ENCODE measurements at regions not wholly inside any gene's neighbourhood (a gene's known extent, or its start where the extent isn't known, plus 50 kb on each side); places are given as distances from the start of the nearest gene placed in this dataset.
"Not testable (repeated sequence)": the region's sequence is repeated elsewhere in the genome, so short reads cannot be mapped to it uniquely, and the experiment has no call there.

DNA sequence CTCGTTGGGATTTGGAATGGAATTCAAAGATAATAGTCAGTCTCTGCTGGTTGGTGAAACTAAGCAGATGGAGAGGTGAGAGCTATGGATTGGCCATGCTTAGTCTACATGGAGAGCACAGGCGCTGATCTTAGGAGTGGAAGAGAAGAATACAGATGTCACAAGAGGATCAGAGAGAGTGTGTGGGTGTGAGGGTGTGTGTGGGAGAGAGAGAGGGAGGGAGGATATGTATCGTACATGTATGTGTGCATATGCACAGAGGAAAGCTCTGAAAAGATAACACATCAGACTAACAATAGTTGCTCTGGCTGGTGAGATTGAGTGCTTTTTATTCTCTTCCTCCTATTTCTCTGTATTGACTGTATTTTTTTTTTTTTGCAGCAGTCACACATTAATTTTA is 686.2 kb upstream of the TBX3 start:
- no peak for DNase-seq (ENCODE audit: low spot score)

GRCh38 chr12:115366277-115366676 is 682.3 kb upstream of the TBX3 start:
- DNase-seq (ENCODE audit: low spot score): not testable (repeated sequence)

DNA sequence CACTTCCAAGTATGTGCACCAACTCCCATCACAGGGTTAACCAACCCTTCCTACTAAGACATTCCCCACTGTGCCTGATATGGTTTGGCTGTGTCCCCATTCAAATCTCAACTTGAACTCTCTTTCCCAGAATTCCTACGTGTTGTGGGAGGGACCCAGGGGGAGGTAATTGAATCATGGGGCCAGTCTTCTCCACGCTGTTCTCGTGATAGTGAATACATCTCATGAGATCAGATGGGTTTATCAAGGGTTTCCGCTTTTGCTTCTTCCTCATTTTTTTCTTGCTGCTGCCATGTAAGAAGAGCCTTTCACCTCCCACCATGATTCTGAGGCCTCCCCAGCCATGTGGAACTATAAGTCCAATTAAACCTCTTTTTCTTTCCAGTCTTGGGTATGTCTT is 681.8 kb upstream of the TBX3 start:
- not testable (repeated sequence) for DNase-seq (ENCODE audit: low spot score)

DNA sequence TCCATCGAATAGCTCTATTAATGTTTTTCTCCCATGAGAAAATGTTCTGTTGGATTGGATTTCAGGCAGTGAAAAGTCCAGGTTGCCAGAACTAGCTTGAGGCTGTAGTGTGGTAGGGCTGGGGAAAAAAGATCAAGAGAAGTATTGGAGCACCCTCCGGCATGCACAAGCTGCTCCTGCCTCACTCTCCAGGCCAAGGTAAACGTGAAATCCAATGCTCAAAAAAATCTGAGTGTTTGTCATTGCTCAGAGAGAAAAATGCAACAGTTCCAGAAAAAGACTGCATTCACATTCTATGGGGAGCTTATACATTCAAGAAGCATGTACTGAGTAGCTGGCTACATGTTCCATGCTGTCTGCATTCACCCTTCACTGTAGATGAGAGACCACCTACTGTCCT is 680.9 kb upstream of the TBX3 start:
- no peak for DNase-seq (ENCODE audit: low spot score)

DNA sequence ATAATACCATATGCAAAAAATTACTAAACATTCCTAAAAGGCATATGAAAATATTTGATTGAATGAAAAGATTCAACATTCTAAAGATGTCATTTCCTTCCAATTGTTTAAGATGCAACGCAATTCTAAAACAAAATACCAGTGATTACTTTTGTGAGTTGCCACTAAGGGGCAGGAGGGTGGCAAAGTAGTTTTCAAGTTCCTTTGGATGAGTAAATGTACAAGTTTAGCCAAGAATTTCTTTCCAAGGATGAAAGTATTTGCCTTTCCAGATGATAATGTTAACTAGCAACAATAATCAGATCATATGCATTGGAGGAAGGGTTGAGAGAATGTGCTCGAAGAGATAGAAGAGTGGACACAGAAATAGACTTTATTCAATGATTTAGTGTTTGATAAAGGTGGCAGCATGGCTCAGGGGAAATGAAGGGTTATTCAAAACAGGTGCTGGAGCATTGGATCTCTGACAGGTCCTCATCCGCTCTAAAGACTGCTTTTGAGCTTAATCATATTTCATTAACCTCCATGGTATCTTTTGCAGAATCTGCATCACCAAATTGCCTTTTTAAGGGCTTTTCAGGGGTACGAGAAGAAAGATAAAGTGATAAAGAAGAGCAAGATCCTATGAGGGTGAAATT is 678.5 kb upstream of the TBX3 start:
- DNase-seq (ENCODE audit: low spot score): no peak

GRCh38 chr12:115357681-115358080 is 673.7 kb upstream of the TBX3 start:
- no peak for DNase-seq (ENCODE audit: low spot score)

DNA sequence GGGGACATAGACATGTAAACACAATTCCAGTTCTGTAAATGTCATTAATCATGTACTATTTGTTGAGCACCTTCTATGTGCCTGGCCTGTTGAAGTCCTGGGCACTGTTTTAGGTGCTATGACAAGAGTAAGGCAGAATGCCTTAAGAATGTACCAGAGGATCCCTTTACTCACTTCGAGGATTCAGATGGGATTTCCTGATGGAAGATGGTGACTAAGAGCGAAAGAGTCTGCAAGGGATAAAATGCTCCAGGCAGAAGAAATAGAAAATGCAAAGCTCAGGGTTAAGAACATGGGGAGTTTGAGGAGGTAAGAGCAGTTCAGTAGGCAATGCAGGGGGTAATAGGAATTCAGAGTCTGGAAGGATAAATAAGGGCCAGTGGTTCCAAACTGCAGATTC is 671.3 kb upstream of the TBX3 start:
- no peak for DNase-seq (ENCODE audit: low spot score)

DNA sequence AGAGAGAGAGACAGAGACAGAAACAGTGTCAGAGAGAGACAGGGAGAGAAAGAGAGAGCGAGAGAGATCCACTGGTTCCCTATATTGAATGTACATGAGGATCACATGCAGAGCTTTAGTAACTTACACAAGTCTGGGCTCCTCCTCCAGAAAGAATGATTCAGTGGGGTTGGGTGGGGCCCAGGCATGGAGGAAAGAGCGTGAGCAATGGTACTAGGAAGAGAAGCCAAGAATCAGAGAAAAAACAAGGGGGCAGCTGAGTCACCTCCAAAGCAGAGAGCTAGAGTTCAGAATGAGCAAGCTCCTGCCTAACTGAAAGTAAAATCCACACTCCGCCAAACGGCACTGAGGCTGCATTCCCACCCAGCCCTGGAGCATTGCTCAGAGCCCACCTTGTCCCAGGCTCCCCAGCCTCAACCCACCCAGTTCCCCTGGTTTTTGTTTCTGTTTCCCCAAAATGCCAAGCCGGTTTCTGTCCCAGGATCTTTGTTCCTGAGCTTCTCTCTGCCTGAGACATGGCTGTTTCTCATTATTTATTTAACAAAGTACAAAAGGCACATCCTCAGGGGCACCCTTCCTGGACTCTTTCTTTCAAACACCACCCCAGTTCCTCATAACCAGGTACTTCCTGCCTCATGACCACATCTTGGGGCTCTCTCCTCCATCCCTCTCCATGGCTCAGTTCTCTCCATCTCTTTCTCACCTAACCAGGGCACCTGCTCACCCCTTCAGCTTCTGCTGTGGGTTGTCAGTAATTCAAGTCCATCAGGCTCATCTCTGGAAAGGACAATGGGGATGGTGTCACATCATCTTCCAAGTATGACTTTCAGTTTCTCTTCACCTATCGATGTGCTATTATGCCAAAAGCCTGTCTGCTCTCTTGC is 670.3 kb upstream of the TBX3 start:
- DNase-seq (ENCODE audit: low spot score): no peak

- no peak for DNase-seq (ENCODE audit: low spot score)
Measured at GRCh38 chr12:115353467-115353866, 669.5 kb upstream of the TBX3 start.

DNA sequence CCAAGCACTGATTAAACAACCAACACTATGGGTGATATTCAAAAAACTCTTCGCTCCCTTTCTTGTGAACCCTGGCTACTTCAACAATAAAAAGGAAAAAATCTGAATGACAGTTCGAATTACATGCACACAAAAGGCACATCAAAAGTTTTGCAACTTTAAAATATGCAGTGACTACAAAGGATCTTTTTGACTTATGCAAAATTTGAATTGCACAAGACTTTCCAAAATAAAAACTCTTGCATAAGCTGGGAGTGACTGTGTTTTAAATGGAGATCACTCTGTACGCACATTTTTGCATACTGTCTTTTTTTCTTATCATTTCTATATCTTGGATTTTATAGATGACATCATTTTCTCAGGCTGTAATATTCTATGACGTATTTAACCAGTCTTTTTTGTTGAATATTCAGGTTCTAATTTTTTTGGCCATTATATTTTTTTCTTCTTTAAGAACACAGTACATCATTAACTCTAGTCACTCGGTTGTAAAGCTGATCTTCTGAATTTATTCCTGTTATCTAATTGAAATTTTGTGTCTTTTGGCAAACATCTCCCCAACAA is 667.6 kb upstream of the TBX3 start:
- no peak for DNase-seq (ENCODE audit: low spot score)

- no peak for DNase-seq (ENCODE audit: low spot score)
Measured at GRCh38 chr12:115349711-115350110, 665.7 kb upstream of the TBX3 start.

GRCh38 chr12:115348301-115348700 is 664.3 kb upstream of the TBX3 start:
- no peak for DNase-seq (ENCODE audit: low spot score)

DNA sequence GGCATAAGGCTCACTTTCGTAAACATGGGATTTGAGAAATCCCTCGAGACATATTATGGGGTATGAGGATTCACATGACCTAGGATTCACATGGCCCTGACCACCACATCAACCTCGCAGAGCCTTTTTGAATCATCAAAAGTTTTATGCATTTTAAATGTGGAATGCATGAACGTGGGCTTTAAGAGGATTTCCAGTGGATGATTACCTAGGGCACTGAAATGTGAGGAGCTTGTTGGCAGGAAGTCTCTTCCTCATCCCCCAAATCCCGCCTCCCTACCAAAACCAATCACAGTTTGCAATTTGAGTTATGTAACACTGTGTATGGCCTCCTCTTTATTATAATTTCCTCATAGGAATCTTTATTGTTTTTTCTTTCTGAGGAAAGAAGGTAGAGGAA is 659.6 kb upstream of the TBX3 start:
- DNase-seq (ENCODE audit: low spot score): no peak

- no peak for DNase-seq (ENCODE audit: low spot score)
Measured at GRCh38 chr12:115343008-115343407, 659.0 kb upstream of the TBX3 start.

- no peak for DNase-seq (ENCODE audit: low spot score)
Measured at GRCh38 chr12:115341442-115341841, 657.5 kb upstream of the TBX3 start.

DNA sequence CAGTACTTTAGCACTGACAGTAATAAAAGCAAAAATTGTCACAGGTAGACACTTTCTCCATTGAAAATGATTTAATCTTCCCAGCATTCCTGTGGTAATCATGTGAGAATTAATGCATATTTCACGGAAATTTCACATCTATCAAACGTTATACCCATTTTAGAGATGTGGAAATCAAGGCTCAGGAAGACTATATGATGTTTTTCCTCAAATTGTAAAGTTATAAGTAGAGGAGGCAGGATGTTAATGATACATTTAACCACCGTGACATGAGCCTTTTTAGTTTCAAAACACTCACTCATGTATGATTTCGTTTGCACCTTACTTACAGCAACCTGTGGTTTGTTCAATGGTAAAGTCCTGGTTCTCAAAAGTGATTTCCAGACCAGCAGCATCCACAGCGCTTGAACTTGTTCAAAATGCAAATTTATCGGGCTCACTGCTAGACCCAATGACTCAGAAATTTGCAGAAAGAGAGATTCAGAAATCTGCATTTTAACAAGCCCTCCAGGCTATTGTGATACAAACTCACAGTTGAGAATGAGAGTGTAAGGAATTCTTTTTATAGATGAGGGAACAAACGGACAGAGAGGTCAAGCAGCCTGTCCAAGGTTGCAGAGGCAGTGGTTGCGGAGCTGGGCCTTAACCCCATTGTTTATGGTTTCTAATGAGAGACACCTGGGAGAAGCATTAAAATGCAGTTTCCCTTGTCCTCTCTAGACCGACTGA is 654.8 kb upstream of the TBX3 start:
- DNase-seq (ENCODE audit: low spot score): no peak

- no peak for DNase-seq (ENCODE audit: low spot score)
Measured at GRCh38 chr12:115337693-115338543, 653.9 kb upstream of the TBX3 start.

GRCh38 chr12:115336506-115336905 is 652.5 kb upstream of the TBX3 start:
- DNase-seq (ENCODE audit: low spot score): no peak

- DNase-seq (ENCODE audit: low spot score): no peak
Measured at GRCh38 chr12:115335594-115335993, 651.6 kb upstream of the TBX3 start.

DNA sequence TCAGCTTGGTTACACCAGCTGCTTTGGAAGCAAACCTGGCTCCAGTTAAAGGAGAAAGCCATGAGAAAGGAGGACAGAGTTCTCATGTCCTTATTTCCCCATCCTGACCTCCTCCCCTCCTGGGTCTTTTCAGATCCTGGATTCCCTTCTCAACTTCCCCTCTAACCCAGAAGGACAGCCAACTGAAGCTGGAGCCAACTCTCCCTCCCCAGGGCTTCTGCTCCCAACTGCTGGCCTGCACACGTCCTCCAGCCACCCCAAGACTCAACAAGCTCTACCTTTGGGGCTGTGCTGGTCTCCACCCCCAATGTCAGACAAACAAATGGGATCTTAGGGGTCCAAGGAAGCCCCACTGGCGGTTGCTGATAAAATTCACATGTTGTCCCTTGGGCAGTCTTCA is 651.1 kb upstream of the TBX3 start:
- DNase-seq (ENCODE audit: low spot score): no peak

- no peak for DNase-seq (ENCODE audit: low spot score)
Measured at GRCh38 chr12:115332945-115333344, 649.0 kb upstream of the TBX3 start.

All from mesenteric fat pad (tissue), 1 donor.